ENCODE measurements at regions not wholly inside any gene's neighbourhood (a gene's known extent, or its start where the extent isn't known, plus 50 kb on each side); places are given as distances from the start of the nearest gene placed in this dataset.

GRCh38 chr12:71349950-71350349 lies 89.6 kb upstream of the LGR5 start:
- DNase-seq (ENCODE audit: low read depth) = no peak

GRCh38 chr12:71338933-71339332 lies 100.7 kb upstream of the LGR5 start:
- TF ChIP-seq CTCF (conservative IDR thresholded peaks at IDR 0.05; ENCODE audit: low read depth, low read length) = no peak
- no peak overlapping the region for H3K4me3 ChIP-seq (ENCODE audit: low read depth, low read length)
- no peak for DNase-seq (ENCODE audit: low read depth)

More at GRCh38 chr12:71349950-71350349, 89.6 kb upstream of the LGR5 start:
- TF ChIP-seq CTCF (conservative IDR thresholded peaks at IDR 0.05; ENCODE audit: low read depth, low read length) = no peak
- no peak overlapping the region for H3K4me3 ChIP-seq (ENCODE audit: low read depth, low read length)

- no peak overlapping the region for H3K4me3 ChIP-seq (ENCODE audit: low read depth, low read length)
- DNase-seq (ENCODE audit: low read depth) = no peak
- TF ChIP-seq CTCF (conservative IDR thresholded peaks at IDR 0.05; ENCODE audit: low read depth, low read length) = no peak
These were observed 103.7 kb upstream of the LGR5 start for GRCh38 chr12:71335963-71336257.

GRCh38 chr12:71335151-71335962 lies 104.2 kb upstream of the LGR5 start:
- no peak for DNase-seq (ENCODE audit: low read depth)
- H3K4me3 ChIP-seq (ENCODE audit: low read depth, low read length) = no peak overlapping the region
- TF ChIP-seq CTCF (conservative IDR thresholded peaks at IDR 0.05; ENCODE audit: low read depth, low read length) = no peak

GRCh38 chr12:71333418-71333817 lies 106.2 kb upstream of the LGR5 start:
- H3K4me3 ChIP-seq (ENCODE audit: low read depth, low read length) = no peak overlapping the region
- TF ChIP-seq CTCF (conservative IDR thresholded peaks at IDR 0.05; ENCODE audit: low read depth, low read length) = no peak
- no peak for DNase-seq (ENCODE audit: low read depth)

- DNase-seq (ENCODE audit: low read depth) = no peak
- no peak overlapping the region for H3K4me3 ChIP-seq (ENCODE audit: low read depth, low read length)
- TF ChIP-seq CTCF (conservative IDR thresholded peaks at IDR 0.05; ENCODE audit: low read depth, low read length) = no peak
These were observed 109.6 kb upstream of the LGR5 start for GRCh38 chr12:71329956-71330355.

GRCh38 chr12:71321531-71321930 lies 118.1 kb upstream of the LGR5 start:
- DNase-seq (ENCODE audit: low read depth) = no peak
- no peak overlapping the region for H3K4me3 ChIP-seq (ENCODE audit: low read depth, low read length)
- no peak for TF ChIP-seq CTCF (conservative IDR thresholded peaks at IDR 0.05; ENCODE audit: low read depth, low read length)
